Activated CD8-positive, alpha-beta memory T cell treated with anti-CD3 and anti-CD28 coated beads for 24 hours (primary cell): ENCODE measurements at regions not wholly inside any gene's neighbourhood (a gene's known extent, or its start where the extent isn't known, plus 50 kb on each side); places are given as distances from the start of the nearest gene placed in this dataset.

Source experiments
- DNase-seq: peaks from one replicate; pipeline ENCODE4 v3.0.0-alpha.2; 2020

- DNase-seq, result no peak
Observed at GRCh38 chr5:143488381-143488780, 84.9 kb upstream of the NR3C1 start.

- DNase-seq, result no peak
Observed at GRCh38 chr5:143484601-143485000, 81.1 kb upstream of the NR3C1 start.

- DNase-seq, result no peak
Observed at GRCh38 chr5:143481697-143482531, 78.4 kb upstream of the NR3C1 start.

GRCh38 chr5:143480001-143480400, 76.5 kb upstream of the NR3C1 start:
- no peak for DNase-seq

- DNase-seq, result no peak
Observed at GRCh38 chr5:143479394-143479793, 75.9 kb upstream of the NR3C1 start.

GRCh38 chr5:143476601-143477211, 73.2 kb upstream of the NR3C1 start:
- no peak for DNase-seq

- DNase-seq, result no peak
Observed at GRCh38 chr5:143474616-143475015, 71.1 kb upstream of the NR3C1 start.

GRCh38 chr5:143473481-143473880, 70.0 kb upstream of the NR3C1 start:
- no peak for DNase-seq

GRCh38 chr5:143472576-143472975, 69.1 kb upstream of the NR3C1 start:
- DNase-seq, result no peak

GRCh38 chr5:143471666-143472464, 68.4 kb upstream of the NR3C1 start:
- no peak for DNase-seq

- no peak for DNase-seq
Observed at GRCh38 chr5:143471041-143471509, 67.6 kb upstream of the NR3C1 start.

- DNase-seq, result no peak
Observed at GRCh38 chr5:143470120-143470519, 66.6 kb upstream of the NR3C1 start.

- no peak for DNase-seq
Observed at GRCh38 chr5:143469125-143469524, 65.6 kb upstream of the NR3C1 start.

GRCh38 chr5:143466632-143467031, 63.1 kb upstream of the NR3C1 start:
- no peak for DNase-seq

GRCh38 chr5:143464723-143465490, 61.4 kb upstream of the NR3C1 start:
- no peak for DNase-seq

GRCh38 chr5:143462431-143462830, 58.9 kb upstream of the NR3C1 start:
- no peak for DNase-seq

GRCh38 chr5:143459433-143459832, 55.9 kb upstream of the NR3C1 start:
- no peak for DNase-seq

- DNase-seq, result no peak
Observed at GRCh38 chr5:143456952-143457547, 53.6 kb upstream of the NR3C1 start.

- no peak for DNase-seq
Observed at GRCh38 chr5:143454936-143455516, 51.5 kb upstream of the NR3C1 start.

GRCh38 chr5:143453720-143454119, 50.2 kb upstream of the NR3C1 start:
- no peak for DNase-seq
